Vagina (tissue), 2 donors: ENCODE measurements at regions not wholly inside any gene's neighbourhood (a gene's known extent, or its start where the extent isn't known, plus 50 kb on each side); places are given as distances from the start of the nearest gene placed in this dataset.

Experiments used
- POLR2A ChIP-seq, 2 donors: fragments of 450-650 bp; IDR thresholded peaks; one replicate each; pipeline ENCODE4 v1.6.1; 2017; ENCODE audit warnings: antibody characterized with exemption in 2 of 2, mild to moderate bottlenecking in 2 of 2, moderate library complexity in 2 of 2
- TF ChIP-seq, protein P1 (sequence below), 3 experiments: fragments of 450-650 bp in 2 of 3; fragments of 200-600 bp in 1 of 3; sonication (generic) in 1 of 3; IDR thresholded peaks; one replicate each; pipeline ENCODE4 v1.5.1; 2017 to 2019; ENCODE audit warnings: antibody characterized with exemption in 3 of 3, mild to moderate bottlenecking in 2 of 3, moderate library complexity in 2 of 3

DNA sequence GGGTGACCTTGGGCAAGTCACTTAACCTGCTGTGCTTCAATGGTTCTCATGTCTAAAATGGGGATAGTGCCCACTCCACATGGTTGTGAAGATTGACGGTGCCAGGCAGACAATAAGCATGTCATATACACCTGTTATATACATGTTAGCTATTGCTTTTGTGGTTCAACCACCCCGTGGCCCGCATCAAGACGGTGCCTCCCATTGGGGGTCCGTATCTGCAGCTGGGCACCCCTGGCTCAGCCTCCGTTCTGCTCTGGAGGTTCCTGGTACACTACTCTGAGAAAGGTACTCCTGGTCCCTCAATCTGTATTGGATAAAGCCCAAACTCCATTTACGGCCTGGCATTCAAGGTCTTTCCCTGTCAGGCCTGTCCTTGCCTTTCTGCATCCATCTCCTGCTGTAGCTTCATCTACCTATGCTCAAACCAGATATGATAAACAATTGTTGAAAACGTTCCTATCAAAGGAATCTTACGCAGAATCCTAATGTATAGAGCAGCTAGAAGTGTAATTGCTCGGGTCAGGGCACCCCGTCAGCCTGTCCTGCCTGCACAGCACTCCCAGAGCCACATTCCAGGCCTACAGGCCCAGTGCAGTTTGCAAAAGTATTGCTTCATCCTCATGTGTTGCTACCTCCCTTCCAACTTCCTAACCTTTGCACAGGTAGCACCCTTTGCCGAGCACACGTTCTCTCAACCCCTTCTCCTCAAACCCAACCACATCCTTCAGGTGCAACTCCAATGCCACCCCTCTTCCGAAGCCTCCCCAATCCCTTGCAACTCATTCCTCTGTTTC lies 194.9 kb downstream of the BCR start:
- TF ChIP-seq, protein P1, sequence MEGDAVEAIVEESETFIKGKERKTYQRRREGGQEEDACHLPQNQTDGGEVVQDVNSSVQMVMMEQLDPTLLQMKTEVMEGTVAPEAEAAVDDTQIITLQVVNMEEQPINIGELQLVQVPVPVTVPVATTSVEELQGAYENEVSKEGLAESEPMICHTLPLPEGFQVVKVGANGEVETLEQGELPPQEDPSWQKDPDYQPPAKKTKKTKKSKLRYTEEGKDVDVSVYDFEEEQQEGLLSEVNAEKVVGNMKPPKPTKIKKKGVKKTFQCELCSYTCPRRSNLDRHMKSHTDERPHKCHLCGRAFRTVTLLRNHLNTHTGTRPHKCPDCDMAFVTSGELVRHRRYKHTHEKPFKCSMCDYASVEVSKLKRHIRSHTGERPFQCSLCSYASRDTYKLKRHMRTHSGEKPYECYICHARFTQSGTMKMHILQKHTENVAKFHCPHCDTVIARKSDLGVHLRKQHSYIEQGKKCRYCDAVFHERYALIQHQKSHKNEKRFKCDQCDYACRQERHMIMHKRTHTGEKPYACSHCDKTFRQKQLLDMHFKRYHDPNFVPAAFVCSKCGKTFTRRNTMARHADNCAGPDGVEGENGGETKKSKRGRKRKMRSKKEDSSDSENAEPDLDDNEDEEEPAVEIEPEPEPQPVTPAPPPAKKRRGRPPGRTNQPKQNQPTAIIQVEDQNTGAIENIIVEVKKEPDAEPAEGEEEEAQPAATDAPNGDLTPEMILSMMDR (IDR thresholded peaks at IDR 0.05) = no peak
- TF ChIP-seq POLR2A (IDR thresholded peaks at IDR 0.05) = no peak
